ENCODE measurements at regions not wholly inside any gene's neighbourhood (a gene's known extent, or its start where the extent isn't known, plus 50 kb on each side); places are given as distances from the start of the nearest gene placed in this dataset.
A peak's percentile ranks its signal among the peaks of the same experiment; 100 is the strongest.
"Not testable (repeated sequence)": the region's sequence is repeated elsewhere in the genome, so short reads cannot be mapped to it uniquely, and the experiment has no call there.

DNA sequence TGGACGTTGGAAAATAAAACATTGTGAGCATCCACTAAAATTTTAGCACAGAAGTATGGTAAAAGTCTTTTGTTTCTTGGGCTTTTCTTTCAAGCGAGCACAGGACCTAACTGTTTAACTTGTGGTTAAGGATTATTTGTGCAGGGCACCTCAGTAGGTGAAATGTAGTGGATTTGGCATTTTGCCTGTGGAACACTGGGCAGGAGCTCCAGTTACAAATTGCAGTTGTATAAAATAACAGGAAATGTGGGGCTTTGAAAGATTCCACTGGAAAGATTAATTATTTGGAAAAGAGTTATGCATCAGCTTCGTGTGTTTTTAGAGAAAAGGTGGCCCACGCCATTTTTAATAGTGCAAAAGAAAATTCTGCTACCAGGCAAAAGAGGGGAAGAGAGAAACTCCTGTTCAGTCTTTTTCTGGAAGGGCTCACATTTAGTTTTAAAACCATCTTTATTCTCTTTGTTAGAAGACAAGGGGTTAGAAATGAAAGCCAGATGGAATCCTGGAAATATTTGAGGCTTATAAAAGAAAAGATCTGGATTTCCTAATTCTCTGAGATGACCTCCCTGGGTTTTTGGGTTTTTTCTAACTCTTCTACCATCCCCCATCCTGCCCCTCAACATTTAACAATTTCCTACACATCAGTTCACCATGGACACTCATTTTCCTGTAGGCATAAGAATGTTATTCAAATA, 144.3 kb upstream of the SERTAD2 start:
- DNase-seq = no peak

DNA sequence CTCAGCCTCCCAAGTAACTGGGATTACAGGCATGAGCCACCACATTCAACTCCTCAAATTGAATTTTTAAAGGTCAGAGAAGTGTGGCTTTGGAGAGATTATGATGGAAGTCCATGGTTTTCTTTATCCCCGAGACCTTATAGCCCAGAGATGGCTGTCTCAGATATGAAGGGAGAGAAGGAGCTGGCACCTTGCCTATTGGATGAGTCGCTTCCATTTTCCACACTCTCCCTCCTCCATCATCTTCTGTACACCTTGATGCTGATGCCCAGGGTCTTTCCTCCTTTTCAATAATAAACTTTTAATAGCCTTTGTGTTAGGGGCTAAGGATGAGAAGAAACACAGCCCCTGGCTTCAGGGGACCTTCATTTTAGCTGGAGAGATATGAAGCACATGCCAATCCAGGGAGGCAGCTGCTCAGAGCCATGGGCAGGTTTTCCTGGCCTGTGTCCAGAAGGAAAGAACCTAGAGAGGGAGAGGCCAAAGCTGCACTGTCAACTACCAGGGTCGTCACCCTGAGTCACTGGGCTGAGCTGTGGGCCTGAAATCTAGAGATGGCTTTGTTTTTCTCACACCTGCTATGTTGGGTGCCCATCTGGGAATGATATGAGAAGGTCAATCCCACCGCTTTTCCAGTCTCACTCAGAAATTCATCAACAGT, 146.0 kb upstream of the SERTAD2 start:
- no peak for DNase-seq

DNA sequence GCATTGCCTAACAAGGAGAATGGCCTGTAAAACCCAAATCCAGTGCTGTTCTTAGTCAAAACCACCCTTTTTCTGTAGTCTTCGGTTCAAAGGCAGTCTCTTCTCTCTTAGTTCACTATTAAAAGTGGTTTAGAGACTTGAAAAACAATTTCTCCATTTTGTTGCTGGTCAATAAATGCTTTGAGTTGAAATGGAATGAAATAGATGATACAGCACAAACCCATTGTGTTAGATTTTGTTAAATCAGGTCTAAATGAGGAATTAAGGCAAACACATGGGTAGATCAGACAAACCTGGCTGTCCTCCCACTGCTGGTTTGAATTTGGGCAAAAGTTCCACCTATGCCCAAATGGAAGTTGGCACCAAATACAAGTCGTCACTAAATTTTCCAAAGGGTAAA, 150.1 kb upstream of the SERTAD2 start:
- DNase-seq = no peak

DNA sequence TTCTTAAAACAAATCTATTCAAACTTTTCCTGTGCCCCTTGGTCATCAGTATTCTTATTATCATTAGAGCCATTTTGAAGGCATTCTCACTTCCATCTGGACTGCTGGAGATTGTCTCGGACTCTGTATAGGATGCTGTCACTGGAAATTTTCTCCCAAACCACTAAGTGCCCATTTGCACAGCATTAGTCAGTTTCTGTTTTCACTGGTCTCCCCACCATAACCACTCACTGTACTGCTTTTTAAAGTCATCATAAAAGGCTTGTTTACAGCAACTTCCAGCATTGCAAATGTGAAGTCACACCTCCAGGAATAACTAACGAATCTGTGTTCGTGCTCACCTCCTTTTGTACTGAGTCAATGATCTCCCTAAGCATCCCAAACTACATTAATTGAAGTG, 150.9 kb upstream of the SERTAD2 start:
- no peak for DNase-seq

DNA sequence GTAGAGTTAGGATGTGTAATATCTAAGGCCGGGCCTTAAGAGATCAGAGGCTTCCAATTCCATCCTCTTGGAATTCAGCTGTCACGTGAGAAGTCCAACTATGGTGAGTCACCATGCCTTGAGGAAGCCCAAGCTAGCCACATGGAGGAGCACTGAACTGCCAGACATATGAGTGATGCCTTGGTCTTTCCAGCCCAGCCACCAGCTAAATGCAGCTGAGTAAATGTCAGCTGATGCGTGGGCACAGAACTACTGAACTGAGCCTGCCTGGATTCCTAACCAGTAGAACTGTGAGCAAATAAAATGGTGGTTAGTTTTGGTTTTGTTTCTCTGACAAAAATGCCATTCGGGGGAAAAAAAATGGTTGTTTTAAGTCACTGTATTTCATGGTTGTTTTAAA, 153.7 kb upstream of the SERTAD2 start:
- DNase-seq = no peak

DNA sequence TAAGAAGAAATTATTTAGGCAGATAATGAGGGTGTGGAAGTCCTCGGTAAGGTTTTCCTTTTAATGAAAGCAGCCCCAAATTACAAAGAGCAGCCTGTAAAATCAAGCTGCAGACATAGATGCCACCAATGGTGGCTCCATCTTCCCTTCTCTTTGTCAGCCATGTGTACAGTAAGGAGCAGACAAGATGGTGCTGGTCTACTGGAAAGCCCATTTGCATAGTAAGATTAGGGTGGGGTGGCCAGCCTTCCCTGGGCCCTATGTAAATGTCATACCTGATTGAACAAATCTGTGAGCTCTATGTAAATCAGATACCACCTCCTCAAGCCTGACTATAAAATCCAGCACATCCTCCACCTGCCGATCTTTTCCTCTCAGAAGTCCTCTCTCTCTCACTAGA, 154.4 kb upstream of the SERTAD2 start:
- DNase-seq = no peak

DNA sequence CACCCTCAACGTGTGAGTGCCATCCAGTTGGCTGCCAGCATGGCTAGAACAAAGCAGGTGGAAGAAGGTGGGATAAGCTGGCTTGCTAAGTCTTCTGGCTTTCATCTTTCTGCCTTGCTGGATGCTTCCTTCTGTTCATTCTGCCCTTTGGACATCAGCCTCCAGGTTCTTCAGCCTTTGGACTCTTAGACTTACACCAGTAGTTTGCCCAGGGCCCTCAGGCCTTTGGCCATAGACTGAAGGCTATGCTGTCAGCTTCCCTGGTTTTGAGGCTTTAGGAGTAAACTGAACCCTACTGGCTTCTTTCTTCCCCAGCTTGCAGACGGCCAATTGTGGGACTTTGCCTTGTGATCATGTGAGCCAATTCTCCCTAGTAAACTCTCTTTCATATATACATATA, 155.0 kb upstream of the SERTAD2 start:
- DNase-seq = no peak

DNA sequence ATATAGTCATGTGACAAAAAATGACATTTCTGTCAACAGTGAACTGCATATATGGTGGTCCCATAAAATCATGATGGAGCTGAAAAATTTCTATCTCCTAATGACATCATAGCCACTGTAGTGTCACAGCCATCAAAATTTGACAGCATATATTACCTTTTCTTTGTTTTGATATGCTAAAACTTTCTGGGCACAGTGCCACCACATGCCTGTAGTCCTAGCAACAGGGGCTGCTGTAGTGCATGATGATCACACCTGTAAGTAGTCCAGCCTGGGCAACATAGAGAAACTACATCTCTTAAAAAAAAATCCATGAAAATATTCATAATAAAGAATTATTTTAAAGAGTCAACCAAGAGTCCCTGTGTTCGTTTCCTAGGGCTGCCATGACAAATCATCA, 155.5 kb upstream of the SERTAD2 start:
- no peak for DNase-seq

DNA sequence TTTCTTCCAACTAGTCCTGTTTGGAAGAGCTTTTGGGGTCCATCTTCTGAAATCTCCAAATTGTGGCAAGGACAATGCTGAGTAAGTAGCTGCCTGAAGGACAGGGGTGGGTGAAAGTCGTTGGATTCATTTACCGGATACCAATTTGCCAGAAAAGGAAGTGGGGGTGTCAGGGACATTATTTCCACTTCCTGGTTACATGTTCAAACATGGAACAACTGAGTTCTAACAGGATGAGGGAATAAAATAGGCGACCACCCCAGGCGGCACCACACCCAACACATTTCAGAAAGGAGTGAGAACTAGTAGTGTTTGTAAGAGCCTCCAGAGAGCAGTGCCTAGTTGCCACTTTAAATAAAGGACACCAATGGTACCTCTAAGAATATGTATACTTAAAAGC, 158.6 kb upstream of the SERTAD2 start:
- DNase-seq = no peak

DNA sequence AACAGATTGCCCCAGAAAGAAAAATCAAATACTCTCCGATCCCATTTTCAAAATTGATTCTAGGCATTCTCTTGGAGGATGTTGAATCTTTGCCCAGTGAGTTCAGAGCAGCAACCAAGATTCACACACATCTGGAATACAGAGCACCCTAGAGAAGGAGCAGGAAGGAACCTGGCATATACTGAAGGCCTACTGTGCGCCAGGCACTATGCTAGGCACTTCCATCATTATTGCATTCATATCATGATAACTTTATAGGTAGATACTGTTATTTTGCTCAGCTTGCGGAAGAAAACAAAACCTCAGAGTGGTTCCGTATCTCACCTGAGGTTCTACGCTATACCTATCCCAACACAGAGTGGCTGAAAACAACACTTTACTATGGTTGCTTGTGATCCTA, 160.3 kb upstream of the SERTAD2 start:
- no peak for DNase-seq

DNA sequence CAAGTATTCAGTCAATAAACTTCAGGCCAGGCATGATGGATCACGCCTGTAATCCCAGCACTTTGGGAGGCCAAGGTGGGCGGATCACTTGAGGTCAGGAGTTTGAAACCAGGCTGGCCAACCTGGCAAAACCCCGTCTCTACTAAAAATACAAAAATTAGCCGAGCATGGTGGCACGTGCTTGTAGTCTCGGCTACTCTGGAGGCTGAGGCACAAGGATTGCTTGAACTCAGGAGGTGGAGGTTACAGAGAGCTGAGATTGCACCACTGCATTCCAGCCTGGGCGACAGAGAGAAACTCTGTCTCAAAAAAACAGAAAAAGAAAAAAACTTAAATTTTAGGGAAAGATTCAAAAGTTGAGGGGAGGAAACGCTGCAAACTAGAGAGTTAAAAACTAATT, 162.8 kb upstream of the SERTAD2 start:
- DNase-seq = not testable (repeated sequence)

DNA sequence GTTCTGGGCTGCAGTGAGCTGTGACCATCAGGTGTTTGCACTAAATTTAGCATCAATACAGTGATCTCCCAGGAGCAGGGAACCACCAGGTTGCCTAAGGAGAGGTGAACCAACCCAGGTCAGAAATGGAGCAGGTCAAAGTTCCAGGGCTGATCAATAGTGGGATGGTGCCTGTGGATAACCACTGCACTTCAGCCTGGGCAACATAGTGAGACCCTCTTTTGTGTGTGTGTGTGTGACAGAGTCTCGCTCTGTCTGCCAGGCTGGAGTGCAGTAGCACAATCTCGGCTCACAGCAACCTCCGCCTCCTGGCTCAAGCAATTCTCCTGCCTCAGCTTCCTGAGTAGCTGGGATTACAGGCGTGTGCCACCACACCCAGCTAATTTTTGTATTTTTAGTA, 163.7 kb upstream of the SERTAD2 start:
- DNase-seq = no peak

DNA sequence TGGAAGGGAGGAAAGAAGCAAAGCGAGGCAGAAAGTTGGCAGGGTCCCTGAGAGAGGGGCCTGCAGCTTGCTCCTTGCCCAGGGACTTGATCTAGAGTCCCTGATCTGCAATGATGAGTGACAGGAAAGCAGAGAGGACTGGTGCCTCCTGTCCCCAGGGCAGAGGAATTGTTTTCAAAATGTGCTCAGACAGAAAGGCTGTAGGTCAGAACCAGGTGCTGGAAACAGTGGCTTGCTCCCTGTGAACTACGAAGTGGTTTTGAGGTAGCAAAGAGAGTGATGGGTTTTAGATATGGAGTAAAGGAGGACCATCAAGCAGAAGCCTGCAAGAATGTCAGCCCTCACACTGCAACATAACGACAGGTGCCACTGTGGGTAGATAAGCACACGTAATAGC, 164.9 kb upstream of the SERTAD2 start:
- DNase-seq = no peak

DNA sequence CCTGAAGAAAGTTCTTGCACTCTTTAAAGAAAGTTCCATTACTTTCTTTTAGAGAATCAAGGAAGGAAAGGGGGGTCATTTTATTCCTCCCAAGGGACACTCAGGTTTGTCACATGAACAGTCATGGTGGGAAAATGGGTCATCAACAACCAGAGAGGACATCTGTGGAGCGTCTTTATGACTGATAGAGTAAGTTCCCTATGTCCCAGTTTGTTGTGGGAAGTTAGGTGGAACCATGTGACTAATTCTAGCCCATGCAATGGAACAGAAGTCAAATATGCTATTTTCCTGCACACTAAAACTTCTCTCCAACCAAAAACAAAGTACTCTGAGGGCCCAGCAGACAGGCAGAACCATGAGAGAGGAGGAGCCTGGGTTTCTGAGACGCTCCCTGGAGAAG, 165.6 kb upstream of the SERTAD2 start:
- DNase-seq = no peak

DNA sequence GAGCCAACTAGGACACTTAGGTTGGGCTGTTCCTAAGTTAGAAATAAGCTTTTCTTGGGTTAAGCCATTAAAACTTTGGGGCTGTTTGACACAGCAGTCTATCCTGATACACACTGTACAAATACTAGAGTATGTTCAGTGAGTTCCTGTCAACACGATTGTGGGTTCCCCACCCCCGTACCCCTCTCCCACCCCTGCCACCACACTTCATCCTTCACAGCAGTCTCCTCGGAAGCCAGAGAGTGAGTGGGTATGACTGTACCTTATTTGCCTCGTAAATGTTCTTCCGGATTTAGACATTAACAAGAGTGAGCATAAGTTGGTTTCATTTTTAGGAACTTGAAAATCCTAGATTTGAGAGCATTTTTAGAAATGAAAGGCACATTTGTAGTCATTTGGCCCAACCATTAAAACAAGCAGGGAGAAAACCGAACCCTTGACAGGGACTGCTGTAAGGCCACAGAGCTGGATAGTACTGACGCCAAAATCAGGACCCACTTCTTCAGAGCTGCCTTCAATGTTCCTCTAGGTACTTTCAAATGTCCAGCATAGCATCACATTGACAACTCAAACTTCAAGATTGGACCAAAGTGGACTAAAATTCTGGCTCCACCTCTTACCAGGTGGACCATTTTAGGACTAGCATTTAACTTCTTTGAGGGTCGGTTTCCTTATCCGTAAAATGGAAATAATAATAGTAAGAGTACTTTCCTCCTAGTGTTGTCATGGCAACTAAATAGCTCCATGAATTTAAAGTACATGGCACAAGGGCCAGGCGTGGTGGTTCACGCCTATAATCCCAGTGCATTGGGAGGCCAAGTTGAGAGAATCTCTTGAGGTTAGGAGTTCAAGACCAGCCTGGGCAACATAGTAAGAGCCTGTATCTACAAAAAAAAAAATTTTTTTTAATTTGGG, 166.3 kb upstream of the SERTAD2 start:
- peak; percentile 48 to 67 for DNase-seq

DNA sequence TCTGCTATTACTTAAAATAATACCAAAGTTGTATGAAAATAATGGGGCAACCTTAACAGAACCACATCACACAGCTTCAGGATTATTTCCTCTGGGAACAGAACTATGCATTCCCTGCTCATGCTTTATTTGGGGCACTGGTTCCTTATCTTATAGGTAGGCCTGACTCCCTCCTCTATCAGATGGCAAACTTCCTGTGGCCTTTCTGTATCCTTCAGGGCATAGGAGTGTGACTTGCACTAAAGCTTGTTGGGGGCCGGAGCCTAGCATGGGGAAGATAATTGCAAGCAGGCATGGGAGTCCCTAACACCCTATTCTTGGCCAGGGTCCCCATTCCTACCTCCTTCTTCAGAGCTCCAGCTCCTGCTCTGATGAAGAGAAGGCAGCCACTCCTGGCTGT, 167.2 kb upstream of the SERTAD2 start:
- no peak for DNase-seq

DNA sequence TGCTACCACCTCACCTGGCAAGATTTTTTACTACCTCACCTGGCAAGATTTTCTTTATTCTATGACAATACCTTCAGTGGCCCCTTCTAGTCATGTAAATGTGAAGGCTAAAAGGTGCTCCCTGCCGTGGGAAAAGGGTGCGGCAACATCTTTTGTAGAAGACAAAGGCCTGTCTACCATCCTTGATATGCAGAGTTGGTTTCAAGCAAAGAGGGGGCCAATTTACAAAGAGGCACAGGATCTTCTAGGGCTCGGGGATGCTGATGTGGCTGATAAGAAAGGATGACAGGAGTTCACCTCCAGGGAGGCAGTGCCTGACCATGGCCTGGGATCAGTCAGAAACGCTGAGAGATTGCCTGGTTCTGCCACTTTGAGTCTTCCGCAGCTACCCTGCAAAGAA, 165.4 kb upstream of the SLC1A4 start:
- no peak for DNase-seq

DNA sequence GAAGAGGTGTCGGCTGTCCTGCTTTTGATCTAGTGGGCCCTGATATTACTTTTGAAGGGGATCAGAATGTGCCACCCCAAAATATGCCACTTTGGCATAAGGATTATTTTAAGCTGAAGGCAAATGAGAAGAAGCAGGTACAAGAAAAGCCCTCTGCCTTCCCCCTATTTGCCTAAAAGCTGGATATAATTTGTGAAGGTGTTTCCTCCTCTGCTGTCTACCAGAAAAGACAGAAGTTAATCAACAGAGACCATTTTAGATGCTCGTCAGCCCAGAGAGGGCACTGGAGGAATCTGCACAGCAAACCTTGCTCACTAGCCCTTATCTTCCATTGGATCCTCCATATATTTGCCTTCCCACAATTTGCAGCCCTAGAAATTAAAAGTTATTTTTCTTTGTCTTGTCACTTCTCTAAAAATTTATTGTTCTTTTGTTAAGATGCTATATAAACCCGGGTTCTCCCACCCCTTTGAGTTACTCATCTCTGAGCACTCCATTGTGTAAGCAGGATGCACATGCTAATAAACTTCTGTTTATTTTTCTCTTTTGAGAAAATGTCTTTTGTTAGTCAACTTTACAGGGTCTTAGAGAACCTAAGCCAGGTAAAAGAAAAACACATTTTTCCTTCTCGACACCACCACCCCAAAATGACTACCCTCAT, 163.2 kb upstream of the SLC1A4 start:
- DNase-seq = no peak

DNA sequence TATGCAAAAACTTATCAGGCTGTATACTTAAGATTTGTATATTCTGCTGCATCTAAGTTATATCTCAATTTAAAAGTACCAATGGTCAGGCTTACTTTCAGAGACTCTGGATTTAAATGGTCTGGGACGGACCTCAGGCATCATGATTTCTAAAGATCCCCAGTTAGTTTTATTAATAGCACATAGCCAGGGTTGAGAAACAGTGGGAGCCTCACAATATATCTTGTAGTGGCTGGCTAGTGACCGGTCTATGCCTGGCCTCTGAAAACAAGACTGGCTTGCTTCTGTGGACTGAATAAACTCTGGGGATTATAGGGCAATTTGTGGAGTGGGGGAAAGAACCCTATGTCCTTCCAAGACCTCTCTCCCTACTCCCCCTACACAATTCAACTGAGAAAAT, 162.5 kb upstream of the SLC1A4 start:
- no peak for DNase-seq

DNA sequence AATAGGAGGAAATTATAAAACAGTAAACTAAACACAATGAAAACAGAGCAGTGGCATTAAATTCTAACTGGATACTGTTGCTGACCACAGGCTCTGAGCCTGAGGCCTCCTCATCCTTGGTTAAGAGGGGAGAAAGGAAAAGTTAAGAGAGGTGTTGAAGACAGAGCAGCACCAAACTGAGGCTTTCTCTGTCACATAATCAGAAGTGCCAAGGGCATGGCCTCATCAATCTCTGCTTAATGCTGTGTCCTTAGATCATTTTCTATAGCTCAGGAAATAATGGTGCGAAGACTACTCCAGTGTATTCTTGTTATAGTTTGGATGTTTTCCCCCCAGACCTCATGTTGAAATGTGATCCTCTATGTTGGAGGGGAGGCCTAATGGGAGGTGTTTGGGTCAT, 160.9 kb upstream of the SLC1A4 start:
- no peak for DNase-seq

DNA sequence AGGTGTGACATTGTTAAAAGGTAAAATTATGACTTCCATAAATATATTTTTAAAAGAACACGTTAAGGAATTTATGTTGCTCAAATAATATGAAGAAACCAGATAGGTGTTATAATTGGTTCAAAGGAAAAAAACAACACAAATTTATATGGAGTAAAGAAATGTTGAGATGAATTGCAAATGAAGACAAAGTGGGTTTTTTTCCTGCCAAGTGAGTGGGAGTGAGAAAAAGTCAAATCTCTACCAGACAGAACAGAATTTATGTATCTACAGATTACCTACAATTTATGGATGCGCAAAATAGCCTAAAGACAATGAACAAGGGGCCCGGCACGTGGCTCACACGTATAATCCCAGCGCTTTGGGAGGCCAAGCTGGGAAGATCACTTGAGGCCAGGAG, 159.7 kb upstream of the SLC1A4 start:
- no peak for DNase-seq

DNA sequence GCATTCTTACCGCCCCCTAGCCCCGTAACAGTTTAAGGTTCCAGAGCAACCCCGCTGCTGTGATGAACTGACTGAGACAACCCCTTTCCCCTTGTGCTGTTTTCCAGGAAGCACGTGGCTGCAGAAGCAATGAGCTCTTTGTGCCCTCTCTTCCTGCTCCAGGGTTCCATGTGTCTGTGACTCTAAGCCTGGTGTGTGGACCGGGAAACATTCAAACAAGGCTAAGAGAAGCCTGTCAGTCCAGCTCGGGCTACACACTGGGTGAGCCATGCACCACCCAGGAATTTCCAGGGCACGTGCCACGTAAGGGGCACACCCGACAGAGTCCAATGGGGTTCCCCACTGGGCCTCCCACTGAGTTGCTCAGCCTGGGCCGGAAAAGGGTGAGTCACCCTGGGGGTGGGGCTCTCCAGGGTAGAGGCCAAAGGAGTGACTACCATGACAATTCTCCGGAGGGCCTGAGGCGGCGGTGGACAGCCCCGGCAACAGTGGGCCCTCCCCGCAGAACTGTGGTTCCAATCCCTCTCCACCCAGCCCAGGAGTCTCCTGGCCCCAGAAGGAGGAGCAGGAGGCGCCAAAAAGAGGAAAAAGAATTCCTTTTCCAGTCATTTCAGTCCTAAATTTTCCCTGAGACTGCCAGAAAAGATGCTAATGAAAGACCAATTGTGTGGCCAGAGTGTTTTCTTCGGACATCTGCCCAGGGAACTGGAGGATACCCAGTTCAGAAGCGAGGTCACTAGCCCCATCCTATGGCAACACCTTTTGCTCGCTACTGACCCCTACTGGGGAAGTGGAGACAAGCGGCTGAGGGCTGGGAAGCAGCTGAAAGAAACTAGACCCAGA, 157.8 kb upstream of the SLC1A4 start:
- DNase-seq = peak; percentile 87 to 88

DNA sequence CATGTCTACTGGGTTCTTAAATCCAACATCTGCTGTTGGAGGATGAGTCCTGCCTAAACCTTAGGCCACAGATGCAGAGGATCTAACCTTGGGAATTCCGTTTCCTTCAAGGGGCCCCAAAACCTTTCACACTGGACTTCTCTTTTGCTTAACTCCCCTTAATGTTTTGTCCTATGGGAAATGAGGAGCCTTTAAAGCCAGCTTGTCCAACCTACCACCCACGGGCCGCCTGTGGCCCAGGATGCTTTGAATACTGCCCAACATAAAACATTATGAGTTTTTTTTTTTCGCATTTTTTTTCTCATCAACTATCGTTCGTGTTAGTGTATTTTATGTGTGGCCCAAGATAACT, 157.2 kb upstream of the SLC1A4 start:
- DNase-seq = no peak
